Effector CD8-positive, alpha-beta T cell (primary cell): ENCODE measurements at regions not wholly inside any gene's neighbourhood (a gene's known extent, or its start where the extent isn't known, plus 50 kb on each side); places are given as distances from the start of the nearest gene placed in this dataset.

Experiments
- DNase-seq: peaks from one replicate; lab custom pipeline; 2025; lab: John Stamatoyannopoulos, UW

DNA sequence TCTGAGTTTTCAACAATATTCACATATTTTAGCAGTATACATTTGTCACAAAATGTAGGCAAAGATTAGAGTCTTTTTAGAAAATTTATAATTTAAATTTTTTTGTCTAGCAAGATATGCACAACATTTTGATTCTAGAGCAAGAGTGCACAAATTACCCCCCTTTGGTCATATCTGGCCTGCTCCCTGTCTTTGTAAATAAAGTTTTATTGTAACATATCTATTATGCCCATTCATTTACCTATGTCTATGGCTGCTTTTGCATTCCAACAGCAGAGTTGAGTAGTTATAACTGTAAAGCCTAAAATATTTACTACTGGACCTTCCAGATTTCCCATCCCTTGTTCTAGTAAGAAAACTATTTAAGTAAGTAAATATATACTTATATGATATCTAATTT is 430.7 kb downstream of the EDEM1 start:
- no peak for DNase-seq

DNA sequence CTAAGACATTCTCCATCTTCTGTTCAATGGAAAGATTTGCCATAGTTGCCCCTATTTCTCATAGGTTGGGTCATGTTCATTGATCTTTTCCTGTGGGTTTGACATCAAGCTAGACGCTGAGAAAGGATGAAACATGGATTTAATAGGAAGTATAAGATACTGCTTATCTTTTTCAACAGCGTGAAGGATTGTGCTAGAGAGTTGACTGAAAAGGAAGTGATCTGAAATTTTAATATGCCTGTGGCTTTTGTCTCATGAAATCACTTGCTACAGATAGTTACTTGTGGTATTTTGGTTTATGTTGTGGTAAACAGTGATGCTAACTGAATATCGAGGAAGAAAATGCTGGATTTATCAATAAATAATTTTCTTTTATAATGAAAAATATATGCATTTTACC is 442.9 kb downstream of the EDEM1 start:
- DNase-seq, result no peak

DNA sequence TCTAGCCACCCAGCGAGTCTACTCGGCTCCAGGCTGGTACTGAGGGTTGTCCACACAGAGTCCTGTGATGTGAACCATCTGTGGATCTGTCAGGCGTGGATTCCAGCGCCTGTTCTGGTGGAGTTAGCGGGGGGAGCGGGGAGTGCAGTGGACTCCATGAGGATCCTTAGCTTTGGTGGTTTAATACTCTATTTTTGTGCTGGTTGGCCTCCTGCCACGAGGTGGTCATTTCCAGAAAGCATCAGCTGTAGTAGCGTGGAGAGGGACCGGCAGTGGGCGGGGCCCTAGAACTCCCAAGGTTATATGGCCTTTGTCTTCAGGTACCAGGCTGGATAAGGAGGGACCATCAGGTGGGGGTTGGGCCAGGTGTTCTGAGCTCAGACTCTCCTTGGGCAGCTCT is 446.5 kb downstream of the EDEM1 start:
- DNase-seq, result no peak

DNA sequence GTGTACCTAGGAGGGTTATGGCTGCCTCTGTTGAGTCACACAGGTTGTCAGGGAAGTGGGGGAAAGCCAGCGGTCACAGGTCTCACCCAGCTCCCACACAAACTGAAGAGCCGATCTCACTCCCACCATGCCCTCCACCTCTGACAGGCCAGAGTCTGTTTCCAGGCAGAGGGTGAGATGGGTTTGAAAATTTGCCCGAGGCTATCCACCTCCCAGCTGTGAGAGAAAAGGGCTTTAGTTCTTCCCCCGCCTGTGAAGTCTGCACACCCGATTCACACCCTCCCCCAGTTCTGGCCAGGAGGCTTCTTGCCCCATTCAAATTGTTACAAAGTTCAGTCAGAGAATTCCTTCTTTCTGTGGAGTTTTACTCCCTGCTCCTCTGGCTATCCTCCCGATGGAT is 446.9 kb downstream of the EDEM1 start:
- no peak for DNase-seq

DNA sequence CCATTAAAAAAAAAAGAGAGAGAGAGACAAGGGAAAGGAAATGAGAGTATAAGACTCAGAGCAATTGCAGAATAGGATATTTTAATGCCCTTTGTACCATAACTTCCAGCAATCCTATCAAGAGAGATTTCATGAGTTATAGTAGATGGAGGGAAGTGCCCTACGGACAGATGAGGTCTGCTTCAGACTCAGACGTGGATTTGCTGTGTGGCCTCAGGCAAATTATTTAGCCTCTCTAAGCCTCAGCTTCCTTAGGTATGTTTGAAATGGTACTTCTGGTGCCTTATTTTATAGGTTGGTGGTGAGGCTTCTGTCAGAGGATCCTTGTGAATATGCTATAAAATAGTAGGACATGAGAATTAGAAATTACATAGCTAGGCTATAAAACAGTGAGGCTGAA is 448.2 kb downstream of the EDEM1 start:
- DNase-seq, result no peak

- no peak for DNase-seq
Observed at GRCh38 chr3:5638550-5638949, 451.0 kb downstream of the EDEM1 start.

GRCh38 chr3:5644773-5645670 is 457.5 kb downstream of the EDEM1 start:
- DNase-seq, result no peak

DNA sequence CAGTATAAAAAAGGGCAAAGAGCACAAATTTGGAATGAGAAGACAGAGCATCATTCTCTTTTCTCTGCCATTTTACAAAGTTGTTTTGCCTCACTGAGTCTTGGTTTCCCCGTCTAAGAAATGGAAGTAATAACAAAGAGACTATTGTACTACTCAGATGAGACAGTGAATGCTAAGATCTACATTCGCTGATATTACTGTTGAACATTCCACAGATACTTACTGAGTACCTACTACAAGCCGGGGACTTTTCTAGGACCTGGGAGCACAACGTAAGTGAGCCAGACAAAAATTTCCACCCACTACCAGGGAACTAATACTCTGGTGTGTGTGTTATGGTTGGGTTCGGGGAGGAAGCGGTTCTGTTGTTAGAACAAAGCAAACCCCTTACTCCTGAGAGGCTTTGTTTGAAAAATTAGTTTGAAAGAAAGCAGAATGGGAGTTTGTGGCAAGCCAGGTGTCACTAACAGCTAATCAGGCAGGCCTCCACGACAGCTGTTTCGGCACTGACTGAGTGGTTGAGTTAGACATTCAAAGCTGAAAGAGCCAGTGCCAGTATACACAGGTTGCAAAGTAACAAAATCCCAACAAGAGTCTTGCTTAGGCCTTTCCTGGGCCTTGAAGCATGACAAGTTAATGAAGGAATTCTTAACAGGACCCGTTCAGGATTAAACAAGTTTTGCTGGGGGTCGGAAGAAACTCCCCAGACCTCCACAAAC is 458.3 kb downstream of the EDEM1 start:
- DNase-seq, result no peak

- no peak for DNase-seq
Observed at GRCh38 chr3:5650303-5650702, 462.8 kb downstream of the EDEM1 start.

- DNase-seq, result no peak
Observed at GRCh38 chr3:5651351-5651750, 463.8 kb downstream of the EDEM1 start.

GRCh38 chr3:5653426-5654143 is 466.1 kb downstream of the EDEM1 start:
- no peak for DNase-seq

GRCh38 chr3:5657106-5657505 is 469.6 kb downstream of the EDEM1 start:
- DNase-seq, result no peak

- DNase-seq, result no peak
Observed at GRCh38 chr3:5663601-5664000, 476.1 kb downstream of the EDEM1 start.

DNA sequence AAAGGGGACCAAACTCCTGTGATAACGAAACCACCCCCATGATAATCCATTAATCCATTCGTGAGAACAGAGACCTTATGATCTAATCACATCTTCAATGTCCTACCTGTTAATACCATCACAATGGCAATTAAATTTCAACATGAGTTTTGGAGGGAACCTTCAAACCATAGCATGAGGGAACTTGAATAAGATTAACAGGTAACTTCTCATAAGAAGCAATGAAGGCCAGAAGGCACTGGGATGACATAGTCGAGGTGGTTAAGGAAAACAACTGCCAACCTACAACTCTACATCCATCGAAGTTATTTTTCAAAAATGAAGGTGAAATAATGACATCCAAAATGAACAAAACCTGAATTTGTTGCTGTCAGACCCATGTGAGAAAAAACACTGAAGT is 478.9 kb downstream of the EDEM1 start:
- DNase-seq, result no peak

GRCh38 chr3:5673521-5673920 is 486.0 kb downstream of the EDEM1 start:
- no peak for DNase-seq

GRCh38 chr3:5675319-5675718 is 487.8 kb downstream of the EDEM1 start:
- DNase-seq, result no peak

GRCh38 chr3:5677555-5677954 is 490.0 kb downstream of the EDEM1 start:
- no peak for DNase-seq

- DNase-seq, result no peak
Observed at GRCh38 chr3:5678248-5678647, 490.7 kb downstream of the EDEM1 start.

DNA sequence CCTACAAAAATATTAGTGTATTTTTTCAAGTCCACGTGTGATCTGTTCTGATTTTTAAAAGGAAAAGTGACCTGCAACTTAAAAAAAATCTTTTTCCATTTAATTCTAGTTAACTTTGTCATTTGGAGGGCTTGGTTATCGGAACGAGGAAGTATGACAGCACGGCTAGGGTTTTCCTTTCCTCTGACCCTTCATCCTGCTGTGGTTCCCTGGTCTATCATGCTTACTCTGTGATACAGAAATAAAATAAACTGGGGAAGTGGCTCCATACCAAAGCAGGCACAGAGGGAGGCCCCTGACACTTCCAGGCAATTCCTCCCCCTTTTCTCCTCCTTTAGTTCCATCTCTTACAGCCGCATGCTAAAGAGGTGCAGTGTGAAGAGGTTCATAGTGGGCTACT is 491.3 kb downstream of the EDEM1 start:
- DNase-seq, result no peak

GRCh38 chr3:5687230-5687629 is 499.7 kb downstream of the EDEM1 start:
- DNase-seq, result no peak

DNA sequence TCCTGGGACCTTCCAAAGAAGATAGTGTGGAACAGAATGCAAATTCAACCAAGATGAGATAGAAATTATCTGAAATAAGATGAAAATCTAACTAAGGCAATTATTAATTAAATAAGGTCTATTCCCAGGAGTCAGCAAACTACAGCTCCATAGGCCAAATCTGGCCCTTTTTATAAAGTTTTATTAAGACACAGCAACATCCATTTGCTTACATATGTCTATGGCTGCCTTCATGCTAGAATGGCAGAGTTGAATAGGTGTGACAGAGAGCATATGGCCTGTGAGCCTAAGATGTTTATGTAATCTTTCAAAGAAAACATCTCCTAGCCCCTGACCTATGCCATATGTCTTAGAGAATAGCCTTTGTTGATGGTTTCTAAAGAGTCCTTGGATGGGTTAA is 503.0 kb downstream of the EDEM1 start:
- DNase-seq, result no peak

GRCh38 chr3:5690904-5691532 is 503.5 kb downstream of the EDEM1 start:
- no peak for DNase-seq
